Ishikawa (cell line): ENCODE measurements at regions not wholly inside any gene's neighbourhood (a gene's known extent, or its start where the extent isn't known, plus 50 kb on each side); places are given as distances from the start of the nearest gene placed in this dataset.

Source experiments
- CEBPB ChIP-seq: IDR thresholded peaks from 2 replicates; pipeline ENCODE4 v1.6.1; 2012
- CREB1 ChIP-seq: IDR thresholded peaks from 2 replicates; pipeline ENCODE4 v1.6.1; 2012; ENCODE audit warnings: low read depth
- EGR1 ChIP-seq: IDR thresholded peaks from 2 replicates; pipeline ENCODE4 v1.6.1; 2012
- EP300 ChIP-seq: IDR thresholded peaks from 2 replicates; pipeline ENCODE4 v1.6.1; 2012; ENCODE audit warnings: borderline replicate concordance
- FOXM1 ChIP-seq: IDR thresholded peaks from 2 replicates; pipeline ENCODE4 v1.6.1; 2012; ENCODE audit warnings: low read depth, borderline replicate concordance
- MAX ChIP-seq: IDR thresholded peaks from 2 replicates; pipeline ENCODE4 v1.6.1; 2012
- NFIC ChIP-seq: IDR thresholded peaks from 2 replicates; pipeline ENCODE4 v1.6.1; 2012
- RAD21 ChIP-seq: IDR thresholded peaks from 2 replicates; pipeline ENCODE4 v1.6.1; 2012; ENCODE audit warnings: low read depth
- TAF1 ChIP-seq: IDR thresholded peaks from 2 replicates; pipeline ENCODE4 v1.6.1; 2012; ENCODE audit warnings: low read depth, mild to moderate bottlenecking
- TCF12 ChIP-seq: IDR thresholded peaks from 2 replicates; pipeline ENCODE4 v1.6.1; 2012; ENCODE audit warnings: low read depth
- TEAD4 ChIP-seq: IDR thresholded peaks from 2 replicates; pipeline ENCODE4 v1.6.1; 2012
- USF1 ChIP-seq: IDR thresholded peaks from 2 replicates; pipeline ENCODE4 v1.6.1; 2012
- YY1 ChIP-seq: IDR thresholded peaks from 2 replicates; pipeline ENCODE4 v1.6.1; 2012; ENCODE audit warnings: low read depth
- ZBTB7A ChIP-seq: IDR thresholded peaks from 2 replicates; pipeline ENCODE4 v1.6.1; 2012; ENCODE audit warnings: low read depth
- TF ChIP-seq, protein P1 (sequence below): IDR thresholded peaks from 2 replicates; pipeline ENCODE4 v1.6.1; 2012; ENCODE audit warnings: low read depth, mild to moderate bottlenecking

DNA sequence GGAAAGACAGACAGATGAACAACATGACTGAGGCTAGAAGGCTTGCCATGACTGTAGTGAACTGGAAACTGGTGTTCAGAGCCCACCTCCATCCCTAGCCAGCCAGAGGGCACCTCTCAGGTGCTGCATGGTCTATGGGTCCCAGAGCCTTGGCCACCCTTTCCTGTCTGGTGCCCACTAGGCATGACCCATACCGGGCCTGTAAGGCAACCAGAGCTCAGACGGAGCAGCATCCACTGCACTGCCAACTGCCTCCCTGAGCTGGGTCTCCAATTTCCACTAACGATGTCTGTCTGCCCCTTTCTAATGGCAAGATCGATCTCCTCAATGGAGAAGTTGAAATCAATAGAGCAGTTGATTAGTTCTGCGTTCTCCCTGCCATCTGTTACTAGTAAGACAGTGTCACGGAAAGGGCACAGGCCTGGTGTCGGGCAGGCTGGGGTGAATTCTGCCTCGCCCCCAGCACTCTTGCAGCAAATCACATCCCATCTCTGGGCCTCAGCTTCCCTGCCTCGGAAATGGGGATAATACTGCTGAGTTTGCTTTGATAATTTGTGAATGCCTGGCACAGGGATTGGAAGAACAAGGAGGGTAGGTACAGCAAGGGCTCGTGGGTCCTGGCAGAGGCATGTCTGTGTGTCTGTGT, 172.3 kb upstream of the MVB12B start:
- TF ChIP-seq CEBPB (no peak), TCF12 (no peak), NFIC (no peak), FOXM1 (no peak), TEAD4 (no peak), CREB1 (no peak), EGR1 (no peak), YY1 (no peak), EP300 (no peak), MAX (no peak), USF1 (no peak), ZBTB7A (no peak), TAF1 (no peak), RAD21 (no peak)
- TF ChIP-seq, protein P1, sequence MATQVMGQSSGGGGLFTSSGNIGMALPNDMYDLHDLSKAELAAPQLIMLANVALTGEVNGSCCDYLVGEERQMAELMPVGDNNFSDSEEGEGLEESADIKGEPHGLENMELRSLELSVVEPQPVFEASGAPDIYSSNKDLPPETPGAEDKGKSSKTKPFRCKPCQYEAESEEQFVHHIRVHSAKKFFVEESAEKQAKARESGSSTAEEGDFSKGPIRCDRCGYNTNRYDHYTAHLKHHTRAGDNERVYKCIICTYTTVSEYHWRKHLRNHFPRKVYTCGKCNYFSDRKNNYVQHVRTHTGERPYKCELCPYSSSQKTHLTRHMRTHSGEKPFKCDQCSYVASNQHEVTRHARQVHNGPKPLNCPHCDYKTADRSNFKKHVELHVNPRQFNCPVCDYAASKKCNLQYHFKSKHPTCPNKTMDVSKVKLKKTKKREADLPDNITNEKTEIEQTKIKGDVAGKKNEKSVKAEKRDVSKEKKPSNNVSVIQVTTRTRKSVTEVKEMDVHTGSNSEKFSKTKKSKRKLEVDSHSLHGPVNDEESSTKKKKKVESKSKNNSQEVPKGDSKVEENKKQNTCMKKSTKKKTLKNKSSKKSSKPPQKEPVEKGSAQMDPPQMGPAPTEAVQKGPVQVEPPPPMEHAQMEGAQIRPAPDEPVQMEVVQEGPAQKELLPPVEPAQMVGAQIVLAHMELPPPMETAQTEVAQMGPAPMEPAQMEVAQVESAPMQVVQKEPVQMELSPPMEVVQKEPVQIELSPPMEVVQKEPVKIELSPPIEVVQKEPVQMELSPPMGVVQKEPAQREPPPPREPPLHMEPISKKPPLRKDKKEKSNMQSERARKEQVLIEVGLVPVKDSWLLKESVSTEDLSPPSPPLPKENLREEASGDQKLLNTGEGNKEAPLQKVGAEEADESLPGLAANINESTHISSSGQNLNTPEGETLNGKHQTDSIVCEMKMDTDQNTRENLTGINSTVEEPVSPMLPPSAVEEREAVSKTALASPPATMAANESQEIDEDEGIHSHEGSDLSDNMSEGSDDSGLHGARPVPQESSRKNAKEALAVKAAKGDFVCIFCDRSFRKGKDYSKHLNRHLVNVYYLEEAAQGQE, result no peak

DNA sequence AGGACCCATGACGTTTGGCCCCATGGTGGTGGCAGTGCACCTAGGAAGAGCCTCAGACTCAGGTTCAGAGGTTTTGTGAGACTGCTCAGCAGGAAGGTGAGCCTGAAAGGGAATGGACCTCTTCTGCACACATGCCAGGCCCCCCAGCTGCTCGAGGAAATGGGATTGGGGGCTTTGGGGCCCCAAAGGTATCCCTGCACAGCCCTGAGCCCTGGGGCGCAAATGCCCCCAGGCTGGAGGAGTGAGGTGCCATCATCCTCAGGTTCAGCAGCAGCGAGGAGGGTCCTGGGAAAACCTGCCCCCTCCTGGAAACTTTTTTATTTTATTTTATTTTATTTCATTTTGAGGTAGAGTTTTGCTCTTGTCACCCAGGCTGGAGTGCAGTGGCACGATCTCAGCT, 171.8 kb upstream of the MVB12B start:
- no peak for TF ChIP-seq USF1
- TF ChIP-seq, protein P1, result no peak
- no peak for TF ChIP-seq RAD21
- TF ChIP-seq NFIC, result no peak
- TF ChIP-seq TAF1, result no peak
- no peak for TF ChIP-seq TEAD4
- no peak for TF ChIP-seq YY1
- no peak for TF ChIP-seq TCF12
- TF ChIP-seq MAX, result no peak
- no peak for TF ChIP-seq EGR1
- TF ChIP-seq ZBTB7A, result no peak
- no peak for TF ChIP-seq FOXM1
- no peak for TF ChIP-seq EP300
- TF ChIP-seq CEBPB, result no peak
- TF ChIP-seq CREB1, result no peak

DNA sequence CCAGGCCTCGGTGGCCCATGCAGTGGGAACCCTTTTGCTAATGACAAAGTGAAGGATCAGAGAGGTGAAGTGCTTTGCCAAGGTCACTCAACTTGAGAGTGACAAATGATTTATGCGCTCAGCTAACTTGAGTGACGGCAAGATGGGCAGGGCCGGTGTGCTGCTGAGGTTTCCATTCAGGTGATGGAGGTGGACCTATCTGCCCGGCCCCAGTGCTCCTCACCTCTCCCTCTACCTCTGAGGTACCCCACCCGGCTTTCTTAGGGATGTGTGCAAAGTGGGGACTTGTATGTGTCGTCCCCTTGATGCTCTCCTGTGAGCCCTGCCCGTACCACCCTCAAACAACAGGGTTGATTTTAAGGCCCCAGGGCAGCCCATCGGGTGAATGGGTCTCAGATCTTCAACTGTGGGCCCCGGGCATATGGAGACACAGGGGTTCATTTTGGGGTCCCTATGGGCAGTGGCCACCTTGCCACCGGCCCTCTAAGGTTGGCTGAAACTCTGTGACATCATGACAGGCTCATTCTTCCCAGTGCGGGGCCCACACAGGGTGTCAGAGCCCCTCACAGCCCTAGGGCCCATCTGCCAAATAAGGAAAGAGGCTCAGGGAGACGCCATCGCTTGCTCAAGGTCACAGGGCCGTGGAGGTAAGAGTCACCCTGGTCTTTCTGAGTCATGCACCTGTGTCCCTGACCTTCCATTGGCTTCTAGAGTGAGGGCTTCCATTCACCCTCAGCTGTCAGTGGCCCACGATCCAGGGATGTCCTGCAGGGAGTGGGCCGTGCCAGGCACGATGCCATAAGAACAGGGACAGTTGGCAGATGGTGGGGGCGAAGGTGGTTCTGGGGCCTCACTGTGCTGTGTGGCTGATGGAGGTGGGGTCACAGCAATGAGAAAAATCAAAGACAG, 170.6 kb upstream of the MVB12B start:
- no peak for TF ChIP-seq RAD21
- TF ChIP-seq YY1, result no peak
- TF ChIP-seq TEAD4, result no peak
- TF ChIP-seq USF1, result no peak
- TF ChIP-seq TCF12, result no peak
- no peak for TF ChIP-seq TAF1
- no peak for TF ChIP-seq NFIC
- TF ChIP-seq CEBPB, result no peak
- no peak for TF ChIP-seq EGR1
- no peak for TF ChIP-seq CREB1
- no peak for TF ChIP-seq FOXM1
- no peak for TF ChIP-seq MAX
- TF ChIP-seq, protein P1, result no peak
- no peak for TF ChIP-seq ZBTB7A
- no peak for TF ChIP-seq EP300
